ENCODE measurements at regions not wholly inside any gene's neighbourhood (a gene's known extent, or its start where the extent isn't known, plus 50 kb on each side); places are given as distances from the start of the nearest gene placed in this dataset.
A peak's percentile ranks its signal among the peaks of the same experiment; 100 is the strongest.
"Not testable (repeated sequence)": the region's sequence is repeated elsewhere in the genome, so short reads cannot be mapped to it uniquely, and the experiment has no call there.

- no peak for DNase-seq
Observed at GRCh38 chr7:89621925-89622641, 532.2 kb upstream of the STEAP1 start.

- DNase-seq = peak; percentile 16
Observed at GRCh38 chr7:89623018-89623672, 531.1 kb upstream of the STEAP1 start.

DNA sequence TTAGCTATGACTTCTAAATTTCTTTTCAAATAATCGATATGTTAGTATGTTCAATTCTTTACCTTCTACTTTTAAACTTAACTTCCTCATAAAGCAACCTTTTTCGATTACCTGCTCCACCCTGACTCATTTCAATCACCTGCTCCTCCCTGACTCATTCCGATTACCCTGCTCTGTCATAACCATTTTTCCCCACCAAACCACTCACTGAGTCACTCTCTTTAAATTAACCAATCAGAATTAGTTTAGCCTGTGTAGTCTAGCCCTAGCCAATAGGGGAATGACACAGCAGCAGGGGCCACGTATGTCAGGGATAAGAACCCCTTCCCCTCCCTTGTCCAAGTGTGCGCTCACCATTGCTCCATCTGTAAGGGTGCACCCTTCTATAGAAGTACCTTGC lies 530.1 kb upstream of the STEAP1 start:
- not testable (repeated sequence) for DNase-seq

- DNase-seq = no peak
Observed at GRCh38 chr7:89648509-89648908, 505.8 kb upstream of the STEAP1 start.

- no peak for DNase-seq
Observed at GRCh38 chr7:89655946-89656345, 498.3 kb upstream of the STEAP1 start.

DNA sequence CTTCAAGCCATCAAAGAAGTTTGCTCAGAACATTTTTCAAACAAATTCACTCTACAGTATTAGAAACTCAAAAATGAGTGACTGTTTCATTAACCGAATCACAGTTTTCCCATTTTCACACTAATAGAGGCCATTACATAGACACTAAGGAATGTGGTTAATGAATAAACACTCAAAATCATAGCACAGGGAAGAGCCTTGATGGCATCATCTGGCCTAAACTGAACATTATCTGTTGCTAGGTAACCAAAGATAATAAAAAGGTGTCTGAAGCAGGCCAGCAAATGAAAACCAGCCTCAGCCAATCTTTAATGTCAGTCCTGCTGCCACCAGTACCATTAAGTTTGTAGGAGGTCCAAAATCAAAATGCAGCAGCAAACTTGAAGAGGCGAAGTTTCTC lies 492.4 kb upstream of the STEAP1 start:
- no peak for DNase-seq

DNA sequence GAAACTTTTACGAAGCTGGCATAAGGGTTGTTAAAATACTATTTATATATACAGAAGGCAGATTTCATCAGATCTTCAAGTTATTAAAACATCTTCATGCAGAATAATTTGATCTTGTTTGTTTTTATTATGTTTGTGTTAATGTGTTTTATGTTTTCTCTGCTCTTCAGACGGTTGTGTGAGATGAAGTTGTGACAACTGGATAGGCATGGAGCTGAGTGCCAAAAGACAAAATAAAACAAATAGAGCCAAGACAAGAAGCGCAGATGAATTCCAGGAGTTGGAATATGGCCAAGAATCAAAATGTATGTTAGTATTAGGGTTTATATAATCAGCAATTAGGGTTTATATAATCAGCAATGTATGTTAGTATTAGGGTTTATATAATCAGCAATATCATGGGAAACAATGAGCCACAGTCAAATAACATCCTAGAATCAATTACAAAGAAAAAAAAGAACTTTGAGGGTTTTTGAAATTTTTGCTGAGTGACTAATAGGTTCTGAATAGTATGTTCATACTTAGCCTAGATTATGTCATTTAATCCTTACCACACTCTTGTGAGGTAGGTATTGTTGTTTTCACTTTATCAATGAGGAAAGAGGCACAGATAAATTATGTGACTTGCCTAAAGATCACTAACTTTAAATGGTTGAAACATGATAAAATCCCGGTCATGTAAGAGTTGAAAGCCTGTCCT lies 488.0 kb upstream of the STEAP1 start:
- no peak for DNase-seq

GRCh38 chr7:89680161-89680560 lies 474.1 kb upstream of the STEAP1 start:
- no peak for DNase-seq

DNA sequence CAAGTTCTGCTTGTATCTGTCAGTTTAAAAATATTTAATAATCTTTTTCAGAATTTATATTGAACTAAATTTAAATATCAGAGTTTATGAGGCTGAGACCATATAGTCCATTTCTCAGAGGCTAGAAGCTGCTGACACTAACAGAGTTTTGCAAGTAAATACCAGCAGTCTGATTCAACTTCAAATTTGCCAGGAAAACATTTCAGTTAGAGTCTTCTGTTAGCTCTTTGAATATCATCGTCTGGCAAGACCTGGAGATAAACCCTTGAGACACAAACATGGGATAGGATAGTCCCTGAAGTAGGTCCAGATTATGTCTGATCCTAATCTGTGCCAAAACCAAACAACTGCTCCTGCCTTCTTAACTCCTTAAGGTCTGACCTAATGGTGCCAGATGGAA lies 472.8 kb upstream of the STEAP1 start:
- DNase-seq = no peak

DNA sequence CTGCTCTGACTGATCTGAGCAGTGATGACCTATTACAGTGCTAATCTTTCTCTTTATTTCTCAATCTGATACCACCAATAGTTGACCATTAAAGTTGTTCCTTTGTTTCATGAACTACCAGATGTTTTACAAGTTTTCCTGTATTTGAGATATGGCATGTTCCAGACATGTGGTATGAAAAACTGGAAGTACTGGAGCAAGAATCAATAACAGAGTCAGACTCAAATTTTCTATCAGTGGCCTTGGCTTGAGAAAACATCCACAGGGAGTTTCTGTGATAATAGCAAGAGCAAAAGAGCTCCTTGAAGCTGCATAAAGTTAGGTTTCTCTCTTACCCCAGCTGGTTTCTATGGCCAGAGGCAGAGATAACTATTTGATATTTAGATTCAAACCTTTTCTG lies 469.0 kb upstream of the STEAP1 start:
- DNase-seq = no peak

DNA sequence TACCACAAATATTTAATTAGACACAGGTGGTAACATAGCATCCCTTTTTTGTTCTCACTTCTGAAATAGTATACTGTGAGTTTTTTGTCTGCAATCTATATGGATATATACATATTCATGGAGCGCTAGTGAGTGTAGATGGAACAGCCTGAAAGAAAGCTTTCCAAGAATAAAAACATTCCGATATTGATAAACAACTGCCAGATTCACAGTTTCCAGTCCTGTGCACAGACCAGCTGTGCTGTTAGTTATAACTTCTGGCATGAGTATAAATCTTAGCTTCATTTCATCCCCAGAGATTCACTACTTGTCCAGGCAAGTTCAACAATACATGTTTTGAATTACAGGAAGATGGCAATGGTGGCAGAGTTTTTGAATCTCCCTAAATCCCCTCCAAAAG lies 467.1 kb upstream of the STEAP1 start:
- DNase-seq = no peak

DNA sequence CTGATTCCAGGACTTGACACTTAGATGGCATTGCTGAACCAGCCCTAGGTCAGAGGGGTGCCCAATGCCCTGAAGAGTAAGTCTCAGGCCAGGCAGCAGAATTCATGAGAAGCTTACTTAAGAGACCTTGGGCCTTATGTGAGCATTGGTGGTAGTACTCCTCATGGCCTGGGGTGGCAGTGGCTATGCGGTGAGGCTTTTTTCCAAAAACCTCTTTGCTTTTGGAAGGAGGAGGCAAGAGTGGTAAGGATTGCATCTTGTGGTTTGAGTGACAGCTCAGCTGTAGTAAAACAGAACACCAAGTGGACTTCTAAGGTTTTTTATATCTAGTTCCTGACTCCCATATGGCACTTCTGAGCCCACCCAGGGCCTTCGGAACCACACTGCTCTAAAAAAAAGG lies 459.0 kb upstream of the STEAP1 start:
- DNase-seq = no peak

DNA sequence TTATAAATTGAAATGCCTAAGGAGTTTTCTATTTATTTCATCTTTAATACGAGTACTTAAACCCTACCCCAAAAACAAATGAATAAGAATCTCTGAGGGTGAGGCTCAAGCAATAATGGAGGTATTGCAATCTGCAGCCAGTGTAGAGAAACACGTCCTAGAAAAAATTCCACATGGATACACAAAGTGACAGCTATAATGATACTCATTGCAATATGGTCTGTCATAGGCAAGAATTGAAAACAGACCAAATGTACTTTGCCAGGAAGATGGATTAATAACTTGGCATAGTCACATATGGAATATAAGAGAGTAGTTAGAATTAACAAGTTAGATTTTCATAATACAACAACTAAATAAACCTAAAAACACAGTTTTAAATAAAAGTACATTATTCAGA lies 440.1 kb upstream of the STEAP1 start:
- no peak for DNase-seq

- DNase-seq = not testable (repeated sequence)
Observed at GRCh38 chr7:89718941-89719340, 435.3 kb upstream of the STEAP1 start.

GRCh38 chr7:89728481-89728880 lies 425.8 kb upstream of the STEAP1 start:
- no peak for DNase-seq

DNA sequence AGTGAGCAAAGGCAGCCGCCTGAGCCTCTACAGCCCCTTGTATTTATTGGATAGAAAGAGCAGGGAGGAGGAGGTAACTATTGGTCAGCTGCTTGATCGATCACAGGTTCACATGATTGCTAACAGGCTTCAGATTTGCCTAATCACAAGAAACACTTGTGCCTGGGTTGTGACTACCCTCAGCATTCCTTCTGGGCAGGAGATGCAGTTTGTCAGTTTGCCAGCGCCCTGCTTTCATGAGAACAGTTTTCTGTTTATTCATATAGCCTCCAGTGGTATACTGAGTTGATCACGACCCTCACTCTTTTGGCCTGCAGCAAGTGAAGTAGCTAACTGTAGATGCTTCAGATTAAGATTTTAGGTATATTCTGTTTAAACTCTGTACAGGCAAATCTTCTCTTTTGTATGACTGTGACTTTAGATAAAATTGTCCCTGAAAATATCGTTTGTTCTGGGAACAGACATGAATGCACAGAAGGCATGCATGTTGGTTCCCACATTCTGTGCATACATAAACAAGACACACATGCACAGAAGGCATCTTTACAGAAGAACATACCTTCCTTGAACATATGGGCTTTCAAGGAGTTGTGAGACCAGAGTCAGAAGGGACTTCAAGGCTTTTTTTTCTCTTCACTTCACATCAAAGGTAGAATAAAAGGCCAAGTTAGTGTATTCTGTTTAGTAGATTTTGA lies 422.4 kb upstream of the STEAP1 start:
- DNase-seq = no peak

DNA sequence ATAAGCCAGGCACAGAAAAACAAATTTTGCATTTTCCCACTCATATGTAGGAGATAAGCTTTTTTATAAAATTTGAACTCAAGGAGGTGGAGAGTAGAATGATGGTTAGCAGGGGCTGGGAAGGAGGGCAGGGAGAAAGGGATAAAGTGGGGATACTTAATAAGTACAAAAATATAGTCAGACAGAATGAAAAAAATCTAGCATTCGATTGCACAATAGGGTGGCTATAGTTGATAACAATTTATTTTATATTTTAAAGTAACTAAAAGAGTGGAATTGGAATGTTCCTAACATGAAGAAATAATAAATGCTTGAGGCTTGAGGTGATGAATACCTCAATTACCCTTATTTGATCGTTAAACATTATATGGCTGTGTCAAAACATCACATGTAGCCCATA lies 415.7 kb upstream of the STEAP1 start:
- DNase-seq = no peak

DNA sequence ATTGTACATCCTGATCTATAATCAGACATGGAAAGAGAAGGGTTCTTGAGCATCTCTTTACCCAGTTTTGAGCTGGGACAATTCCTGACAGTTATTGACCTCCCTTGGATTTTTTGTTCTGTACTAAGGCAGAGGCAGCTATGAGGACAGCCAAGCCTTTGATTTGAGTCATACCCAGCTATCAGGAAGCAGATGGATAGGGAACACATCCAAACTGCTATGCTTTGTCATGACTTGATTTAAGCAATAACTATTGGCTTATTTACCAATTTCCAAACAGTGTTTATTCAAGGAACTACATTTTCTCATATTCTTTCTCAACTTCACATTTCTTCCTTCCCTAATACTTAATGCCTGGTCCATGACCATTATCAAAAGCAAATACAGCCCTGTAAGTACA lies 396.4 kb upstream of the STEAP1 start:
- DNase-seq = no peak

DNA sequence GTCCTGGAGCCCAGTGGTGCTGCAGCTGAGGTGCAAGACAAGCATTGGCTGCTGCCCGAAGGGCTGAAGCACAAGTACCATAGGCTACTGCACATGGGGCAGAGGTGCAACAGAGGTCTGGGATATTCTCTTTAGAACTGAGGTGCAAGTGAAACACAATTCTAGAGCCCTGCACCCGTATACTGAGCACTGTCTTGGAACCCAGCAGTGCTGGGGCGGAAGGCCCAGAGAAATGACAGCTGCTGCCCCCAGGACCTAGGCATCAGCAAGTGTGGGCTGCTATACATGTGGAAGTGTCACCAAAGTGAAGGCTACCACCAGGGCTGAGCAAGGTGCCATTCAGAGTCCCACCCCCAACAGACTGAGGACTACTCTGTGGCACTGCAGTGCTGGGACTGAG lies 393.6 kb upstream of the STEAP1 start:
- DNase-seq = no peak

GRCh38 chr7:89761173-89761572 lies 393.1 kb upstream of the STEAP1 start:
- DNase-seq = no peak

- DNase-seq = no peak
Observed at GRCh38 chr7:89770161-89770560, 384.1 kb upstream of the STEAP1 start.

GRCh38 chr7:89771003-89771636 lies 383.1 kb upstream of the STEAP1 start:
- no peak for DNase-seq

DNA sequence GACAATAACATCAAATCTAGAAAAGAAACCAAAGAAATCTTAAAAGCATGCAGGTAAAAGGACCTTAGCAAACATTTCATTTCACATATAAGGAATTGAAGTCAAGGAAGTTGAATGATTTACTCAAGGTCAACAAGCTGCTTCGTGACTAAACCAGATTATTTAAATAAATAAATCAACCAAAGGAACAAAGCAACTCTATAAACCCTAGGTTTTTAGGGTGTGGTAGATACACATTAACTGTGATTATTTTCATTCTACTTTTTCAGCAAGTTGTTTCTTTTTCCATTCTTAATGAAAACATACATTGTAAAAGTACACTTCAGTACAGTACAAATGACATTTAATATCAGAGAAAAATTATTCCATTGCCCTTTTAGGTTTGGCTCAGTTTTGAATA lies 382.0 kb upstream of the STEAP1 start:
- DNase-seq = no peak
